Body of pancreas (tissue), 4 donors: ENCODE measurements at regions not wholly inside any gene's neighbourhood (a gene's known extent, or its start where the extent isn't known, plus 50 kb on each side); places are given as distances from the start of the nearest gene placed in this dataset.

Source experiments
- CTCF ChIP-seq, 7 experiments: fragments of 450-650 bp in 4 of 7; fragments of 200-600 bp in 3 of 7; sonication (generic) in 3 of 7; IDR thresholded peaks; one replicate each; pipeline ENCODE4 v1.5.1; 2016 to 2019; ENCODE audit warnings: antibody characterized with exemption in 7 of 7
- POLR2A ChIP-seq, 3 donors: fragments of 450-650 bp; IDR thresholded peaks; one replicate each; pipeline ENCODE4 v1.6.1; 2016; ENCODE audit warnings: antibody characterized with exemption in 3 of 3, mild to moderate bottlenecking in 2 of 3

- no peak for TF ChIP-seq POLR2A (IDR thresholded peaks at IDR 0.05)
- TF ChIP-seq CTCF (IDR thresholded peaks at IDR 0.05) = no peak
These were observed 521.0 kb upstream of the EPHA7 start for GRCh38 chr6:93940381-93940780.
